AG09309 (cell line): ENCODE measurements at regions not wholly inside any gene's neighbourhood (a gene's known extent, or its start where the extent isn't known, plus 50 kb on each side); places are given as distances from the start of the nearest gene placed in this dataset.

Source experiments
- DNase-seq: peaks from one replicate; pipeline ENCODE4 v3.0.0-alpha.2; 2010; ENCODE audit warnings: low read depth
- H3K4me3 ChIP-seq: 2 replicates; pipeline ENCODE4 v1.5.1; 2011; ENCODE audit warnings: mild to moderate bottlenecking, low read depth, low read length, moderate library complexity; ENCODE audit not compliant: control insufficient read depth
- TF ChIP-seq, protein P1 (sequence below): IDR thresholded peaks from 2 replicates; pipeline ENCODE4 v1.5.1; 2011; ENCODE audit warnings: mild to moderate bottlenecking, low read depth, low read length, inconsistent platforms; ENCODE audit not compliant: insufficient read depth, control insufficient read depth; ENCODE audit errors: missing control alignments

DNA sequence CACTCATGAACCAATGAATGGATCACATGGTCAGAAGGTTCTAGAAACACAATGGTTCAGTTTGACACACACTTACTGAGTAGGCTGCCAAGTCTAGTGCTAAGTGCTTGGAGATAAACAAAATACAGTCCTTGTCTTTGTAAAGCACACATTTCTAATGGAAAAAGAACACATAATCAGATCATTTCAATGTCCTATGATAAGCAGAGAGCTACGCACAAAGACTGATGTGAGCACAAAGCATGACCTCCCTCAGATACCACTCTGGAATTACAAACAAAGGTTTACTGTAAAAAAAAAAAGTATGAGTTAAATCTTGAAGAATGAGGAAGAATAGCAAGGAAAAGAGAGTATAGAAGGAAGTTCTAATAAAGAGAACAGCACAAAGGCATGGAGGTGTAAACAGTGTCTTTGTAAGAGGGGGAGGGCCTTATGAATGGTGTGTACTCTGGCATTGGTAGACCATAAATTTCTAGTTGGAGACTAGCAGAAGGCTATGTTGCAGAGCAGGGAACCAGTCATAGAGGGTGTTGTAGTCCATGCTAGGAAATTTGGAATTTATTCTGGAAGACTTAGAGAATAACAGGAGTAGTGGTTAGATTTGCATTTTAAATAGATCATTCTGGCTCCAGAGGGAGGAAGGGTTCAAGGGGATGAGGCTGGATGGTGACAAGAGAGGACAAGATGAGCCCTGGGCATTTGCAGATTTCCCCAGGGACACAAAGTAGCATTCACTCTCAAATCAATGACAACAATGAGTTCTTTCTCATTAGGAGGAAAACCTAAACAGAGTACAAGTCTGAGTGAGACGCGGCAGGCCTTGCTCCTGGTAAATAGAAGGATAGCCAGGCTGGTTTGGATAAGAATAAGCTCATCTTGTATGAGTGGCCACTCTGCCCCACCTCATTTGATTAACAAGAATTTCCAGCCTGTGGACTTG lies 468.0 kb downstream of the TOX3 start:
- no peak overlapping the region for H3K4me3 ChIP-seq
- DNase-seq = no peak
- TF ChIP-seq, protein P1, sequence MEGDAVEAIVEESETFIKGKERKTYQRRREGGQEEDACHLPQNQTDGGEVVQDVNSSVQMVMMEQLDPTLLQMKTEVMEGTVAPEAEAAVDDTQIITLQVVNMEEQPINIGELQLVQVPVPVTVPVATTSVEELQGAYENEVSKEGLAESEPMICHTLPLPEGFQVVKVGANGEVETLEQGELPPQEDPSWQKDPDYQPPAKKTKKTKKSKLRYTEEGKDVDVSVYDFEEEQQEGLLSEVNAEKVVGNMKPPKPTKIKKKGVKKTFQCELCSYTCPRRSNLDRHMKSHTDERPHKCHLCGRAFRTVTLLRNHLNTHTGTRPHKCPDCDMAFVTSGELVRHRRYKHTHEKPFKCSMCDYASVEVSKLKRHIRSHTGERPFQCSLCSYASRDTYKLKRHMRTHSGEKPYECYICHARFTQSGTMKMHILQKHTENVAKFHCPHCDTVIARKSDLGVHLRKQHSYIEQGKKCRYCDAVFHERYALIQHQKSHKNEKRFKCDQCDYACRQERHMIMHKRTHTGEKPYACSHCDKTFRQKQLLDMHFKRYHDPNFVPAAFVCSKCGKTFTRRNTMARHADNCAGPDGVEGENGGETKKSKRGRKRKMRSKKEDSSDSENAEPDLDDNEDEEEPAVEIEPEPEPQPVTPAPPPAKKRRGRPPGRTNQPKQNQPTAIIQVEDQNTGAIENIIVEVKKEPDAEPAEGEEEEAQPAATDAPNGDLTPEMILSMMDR = no peak

DNA sequence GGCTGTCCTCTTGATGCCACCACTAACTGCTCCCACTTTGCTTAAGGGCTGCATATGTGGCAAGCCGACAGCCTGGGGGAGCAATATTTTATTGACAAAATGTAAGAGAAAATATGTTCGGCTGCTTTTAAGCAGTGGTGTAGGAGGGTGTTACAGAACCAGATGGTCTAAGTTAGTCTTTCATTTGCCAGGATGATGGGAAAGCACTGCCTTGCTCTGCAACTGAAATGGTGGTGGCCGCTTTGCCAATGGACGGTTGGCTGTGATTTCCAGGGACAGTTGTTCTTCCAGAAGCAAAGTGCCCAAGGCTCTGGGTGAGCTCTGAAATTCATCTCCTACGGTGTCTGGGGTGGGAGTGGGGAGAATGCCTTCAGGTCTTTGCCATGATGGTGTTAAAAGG lies 469.3 kb downstream of the TOX3 start:
- H3K4me3 ChIP-seq = no peak overlapping the region
- TF ChIP-seq, protein P1 = no peak
- DNase-seq = no peak

DNA sequence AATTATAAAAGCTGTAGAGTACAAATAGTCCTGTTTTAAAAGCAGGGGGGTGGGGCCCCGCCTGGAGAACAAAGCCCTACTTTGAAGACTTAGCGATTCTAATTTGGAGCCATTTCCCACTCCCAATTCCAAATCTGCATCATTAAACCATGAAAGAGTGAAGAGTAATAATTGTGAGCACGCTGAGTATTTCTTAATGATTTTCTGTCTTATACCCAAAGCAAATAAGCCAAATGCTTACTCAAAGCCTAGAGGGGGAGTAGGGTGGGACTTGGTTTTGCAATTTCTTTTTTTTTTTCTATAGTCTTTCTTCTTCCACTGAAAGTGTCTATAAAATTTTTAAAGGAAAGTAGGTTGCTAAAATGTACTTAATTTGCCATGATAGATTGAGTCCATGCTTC lies 470.1 kb downstream of the TOX3 start:
- no peak for DNase-seq
- no peak overlapping the region for H3K4me3 ChIP-seq
- TF ChIP-seq, protein P1 = no peak

DNA sequence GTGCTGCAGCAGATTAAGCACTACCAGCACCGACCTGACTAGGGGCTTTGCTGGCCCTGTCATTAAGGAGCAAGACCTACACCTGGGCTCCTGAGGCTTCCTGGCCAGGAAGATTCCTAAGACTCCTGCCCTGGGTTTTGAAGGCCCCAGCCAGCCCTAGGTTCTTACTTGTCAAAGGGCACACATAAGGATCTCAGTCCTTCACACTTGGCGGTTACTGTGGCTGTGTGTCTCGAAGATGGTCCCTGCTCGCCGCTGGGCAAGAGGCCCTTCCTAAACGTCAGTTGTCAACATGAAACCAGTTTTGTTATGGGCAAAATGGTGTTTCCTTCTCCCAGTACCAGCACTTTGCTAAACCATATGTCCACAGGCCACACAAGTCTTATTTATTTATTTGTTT lies 470.6 kb downstream of the TOX3 start:
- TF ChIP-seq, protein P1 = no peak
- H3K4me3 ChIP-seq = no peak overlapping the region
- no peak for DNase-seq

GRCh38 chr16:52074133-52074532 lies 472.8 kb downstream of the TOX3 start:
- no peak for DNase-seq
- TF ChIP-seq, protein P1 = no peak
- H3K4me3 ChIP-seq = no peak overlapping the region

DNA sequence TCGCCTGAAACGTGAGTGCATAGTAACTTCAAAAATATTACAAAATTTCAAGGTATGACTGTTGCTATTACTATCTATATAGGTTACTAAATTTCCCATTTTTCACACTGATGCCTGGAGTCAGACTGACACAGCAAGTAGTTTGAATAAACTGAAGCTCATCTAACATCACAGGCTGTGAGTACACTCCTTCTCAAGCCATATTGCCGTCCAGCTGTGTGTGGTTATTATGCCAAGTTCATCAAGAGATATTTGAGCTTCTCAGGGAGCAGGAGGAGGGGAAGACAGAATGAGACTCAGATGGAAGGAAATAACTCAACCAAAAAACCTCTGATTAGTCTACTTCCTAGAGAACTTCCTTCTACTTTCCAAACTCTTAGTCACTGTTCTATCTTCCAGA lies 473.9 kb downstream of the TOX3 start:
- TF ChIP-seq, protein P1 = no peak
- no peak for DNase-seq
- H3K4me3 ChIP-seq = no peak overlapping the region
